ENCODE measurements at regions not wholly inside any gene's neighbourhood (a gene's known extent, or its start where the extent isn't known, plus 50 kb on each side); places are given as distances from the start of the nearest gene placed in this dataset.

GRCh38 chr19:46947866-46948265, 71.8 kb upstream of the NPAS1 start:
- TF ChIP-seq ZNF70 (CRISPR knock-in tag; IDR thresholded peaks at IDR 0.05), result no peak
- TF ChIP-seq CREB5 (CRISPR knock-in tag; IDR thresholded peaks at IDR 0.05; ENCODE audit: low read depth), result no peak
- no peak for TF ChIP-seq POU6F1 (CRISPR knock-in tag; IDR thresholded peaks at IDR 0.05; ENCODE audit: borderline replicate concordance, low read depth)
